Right kidney (tissue), 1 donor: ENCODE measurements at regions not wholly inside any gene's neighbourhood (a gene's known extent, or its start where the extent isn't known, plus 50 kb on each side); places are given as distances from the start of the nearest gene placed in this dataset.

ENCODE experiments used
- DNase-seq: peaks from one replicate; pipeline ENCODE4 v3.0.0-alpha.2; 2016

GRCh38 chr22:44591146-44591790 lies 93.2 kb upstream of the RTL6 start:
- no peak for DNase-seq

GRCh38 chr22:44590291-44590690 lies 92.3 kb upstream of the RTL6 start:
- DNase-seq, result no peak

GRCh38 chr22:44589831-44590230 lies 91.8 kb upstream of the RTL6 start:
- DNase-seq, result no peak

- no peak for DNase-seq
These were observed 90.3 kb upstream of the RTL6 start for GRCh38 chr22:44588348-44588747.

GRCh38 chr22:44587737-44588310 lies 89.8 kb upstream of the RTL6 start:
- DNase-seq, result no peak

- peak; percentile 65 for DNase-seq
These were observed 89.1 kb upstream of the RTL6 start for GRCh38 chr22:44586999-44587736.

- peak; percentile 62 for DNase-seq
These were observed 88.4 kb upstream of the RTL6 start for GRCh38 chr22:44586351-44586990.

- no peak for DNase-seq
These were observed 87.7 kb upstream of the RTL6 start for GRCh38 chr22:44585559-44586350.

- no peak for DNase-seq
These were observed 86.3 kb upstream of the RTL6 start for GRCh38 chr22:44584256-44584902.

- DNase-seq, result no peak
These were observed 85.8 kb upstream of the RTL6 start for GRCh38 chr22:44583854-44584253.

GRCh38 chr22:44583061-44583760 lies 85.2 kb upstream of the RTL6 start:
- DNase-seq, result no peak

- no peak for DNase-seq
These were observed 84.0 kb upstream of the RTL6 start for GRCh38 chr22:44582016-44582415.

GRCh38 chr22:44581096-44581435 lies 83.0 kb upstream of the RTL6 start:
- DNase-seq, result no peak

- DNase-seq, result no peak
These were observed 82.4 kb upstream of the RTL6 start for GRCh38 chr22:44580176-44581095.

GRCh38 chr22:44578516-44579230 lies 80.6 kb upstream of the RTL6 start:
- DNase-seq, result no peak

GRCh38 chr22:44578110-44578457 lies 80.1 kb upstream of the RTL6 start:
- no peak for DNase-seq

- no peak for DNase-seq
These were observed 79.5 kb upstream of the RTL6 start for GRCh38 chr22:44577391-44578109.

- no peak for DNase-seq
These were observed 78.6 kb upstream of the RTL6 start for GRCh38 chr22:44576311-44577260.
